ENCODE measurements at regions not wholly inside any gene's neighbourhood (a gene's known extent, or its start where the extent isn't known, plus 50 kb on each side); places are given as distances from the start of the nearest gene placed in this dataset.

- Histone ChIP-seq H2AFZ (ENCODE audit: low read depth, low read length, poor library complexity, severe bottlenecking) (no peak overlapping the region), H4K20me1 (ENCODE audit: insufficient read depth) (no peaks in the 10 kb centered on the region), H3K27me3 (ENCODE audit: insufficient read depth, low read length) (no peaks in the 10 kb centered on the region), H3K4me2 (ENCODE audit: low read length) (no peak overlapping the region), H3K27ac (ENCODE audit: low read depth, low read length) (no peak overlapping the region), H3K9me2 (ENCODE audit: insufficient read depth) (no peaks in the 10 kb centered on the region), H3K79me2 (ENCODE audit: insufficient read depth, low read length) (no peaks in the 10 kb centered on the region), H3K9ac (ENCODE audit: low read length) (no peak overlapping the region), H3K36me3 (ENCODE audit: control insufficient read depth in 1 of 2, insufficient read depth in 2 of 2, low read length in 2 of 2) (no peaks in the 10 kb centered on the region), H3K9me3 (ENCODE audit: control insufficient read depth in 1 of 2, insufficient read depth in 1 of 2, low read depth in 1 of 2, low read length in 2 of 2) (peaks cover 0 to 15% of the 10 kb centered on the region in 2 experiments; a peak in 2 of 4 replicates), H3K4me1 (ENCODE audit: control insufficient read depth in 1 of 2, insufficient read depth in 2 of 2, low read length in 2 of 2) (no peaks in the 10 kb centered on the region), H3K4me3 (replicated peaks in 1 of 2; ENCODE audit: low read depth in 1 of 2, low read length in 2 of 2) (no peak overlapping the region)
- TF ChIP-seq TCF7L2 (IDR thresholded peaks at IDR 0.05; ENCODE audit: borderline replicate concordance, extremely low read depth, insufficient read depth, insufficient read length) (no peak), POLR2A (IDR thresholded peaks at IDR 0.05; ENCODE audit: borderline replicate concordance, extremely low read depth, insufficient read depth, insufficient read length) (no peak), SRF (IDR thresholded peaks at IDR 0.05; ENCODE audit: low read depth) (no peak), CEBPB (IDR thresholded peaks at IDR 0.05; ENCODE audit: low read depth) (no peak), ATF3 (IDR thresholded peaks at IDR 0.05) (no peak), MAX (IDR thresholded peaks at IDR 0.05) (no peak), FOSL1 (IDR thresholded peaks at IDR 0.05; ENCODE audit: low read depth) (no peak), SIN3A (IDR thresholded peaks at IDR 0.05; ENCODE audit: low read depth) (no peak), EZH2 (IDR thresholded peaks at IDR 0.05) (no peak)
- TF ChIP-seq, protein P1, sequence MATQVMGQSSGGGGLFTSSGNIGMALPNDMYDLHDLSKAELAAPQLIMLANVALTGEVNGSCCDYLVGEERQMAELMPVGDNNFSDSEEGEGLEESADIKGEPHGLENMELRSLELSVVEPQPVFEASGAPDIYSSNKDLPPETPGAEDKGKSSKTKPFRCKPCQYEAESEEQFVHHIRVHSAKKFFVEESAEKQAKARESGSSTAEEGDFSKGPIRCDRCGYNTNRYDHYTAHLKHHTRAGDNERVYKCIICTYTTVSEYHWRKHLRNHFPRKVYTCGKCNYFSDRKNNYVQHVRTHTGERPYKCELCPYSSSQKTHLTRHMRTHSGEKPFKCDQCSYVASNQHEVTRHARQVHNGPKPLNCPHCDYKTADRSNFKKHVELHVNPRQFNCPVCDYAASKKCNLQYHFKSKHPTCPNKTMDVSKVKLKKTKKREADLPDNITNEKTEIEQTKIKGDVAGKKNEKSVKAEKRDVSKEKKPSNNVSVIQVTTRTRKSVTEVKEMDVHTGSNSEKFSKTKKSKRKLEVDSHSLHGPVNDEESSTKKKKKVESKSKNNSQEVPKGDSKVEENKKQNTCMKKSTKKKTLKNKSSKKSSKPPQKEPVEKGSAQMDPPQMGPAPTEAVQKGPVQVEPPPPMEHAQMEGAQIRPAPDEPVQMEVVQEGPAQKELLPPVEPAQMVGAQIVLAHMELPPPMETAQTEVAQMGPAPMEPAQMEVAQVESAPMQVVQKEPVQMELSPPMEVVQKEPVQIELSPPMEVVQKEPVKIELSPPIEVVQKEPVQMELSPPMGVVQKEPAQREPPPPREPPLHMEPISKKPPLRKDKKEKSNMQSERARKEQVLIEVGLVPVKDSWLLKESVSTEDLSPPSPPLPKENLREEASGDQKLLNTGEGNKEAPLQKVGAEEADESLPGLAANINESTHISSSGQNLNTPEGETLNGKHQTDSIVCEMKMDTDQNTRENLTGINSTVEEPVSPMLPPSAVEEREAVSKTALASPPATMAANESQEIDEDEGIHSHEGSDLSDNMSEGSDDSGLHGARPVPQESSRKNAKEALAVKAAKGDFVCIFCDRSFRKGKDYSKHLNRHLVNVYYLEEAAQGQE (IDR thresholded peaks at IDR 0.05; ENCODE audit: low read depth) = no peak
- DNase-seq (ENCODE audit: low read depth, low spot score) (no peak), ATAC-seq (no peak)
- intact Hi-C loops (cut with micrococcal nuclease) = no loop called here
- RAD21 ChIA-PET (ENCODE audit: low non-redundant PET in 1 of 2, low total read pairs in 2 of 2, uncharacterized antibody in 2 of 2, unreplicated experiment in 2 of 2) = no interaction called here
- POLR2A ChIA-PET = no interaction called here
- CTCF ChIA-PET = no interaction called here
- BruUV-seq (replicated peaks) = no TSS peak
These were observed 223.2 kb upstream of the TSHZ2 start for GRCh38 chr20:52748990-52749389.

Measured in HCT116 (cell line).